ENCODE measurements at regions not wholly inside any gene's neighbourhood (a gene's known extent, or its start where the extent isn't known, plus 50 kb on each side); places are given as distances from the start of the nearest gene placed in this dataset.

- no TSS peak for BruUV-seq (replicated peaks)
- CTCF ChIA-PET (ENCODE audit: low intra/inter-chr PET ratio) = interaction anchor here (0.6 kb wide), 1 partner anchor 1354 kb away, joined by 4 read pairs; no protein-coding TSS in a partner anchor
- FAIRE-seq (no peak), DNase-seq (ENCODE audit: extremely low read depth in 1 of 4, low spot score in 3 of 4) (no peak), ATAC-seq (no peak)
- intact Hi-C loops (cut with micrococcal nuclease) (no loop called here), in situ Hi-C loops (cut with MboI) (no loop called here)
- no peak overlapping the region for H3K4me2 ChIP-seq (ENCODE audit: insufficient read depth, low read length)
- H3K79me2 ChIP-seq (ENCODE audit: control insufficient read depth, insufficient read depth, low read length) = no peaks in the 10 kb centered on the region
- no peaks in the 10 kb centered on the region for H4K20me1 ChIP-seq (replicated peaks; ENCODE audit: control insufficient read depth, insufficient read depth, low read length)
- H3K36me3 ChIP-seq (ENCODE audit: control insufficient read depth, insufficient read depth, low read length) = no peaks in the 10 kb centered on the region
- TF ChIP-seq HDAC6 (IDR thresholded peaks at IDR 0.05; ENCODE audit: low read depth, low read length) (no peak), MGA (IDR thresholded peaks at IDR 0.05) (no peak), HLTF (IDR thresholded peaks at IDR 0.05) (no peak), U2AF1 (optimal IDR thresholded peaks at IDR 0.05; ENCODE audit: low read depth, low read length) (no peak), MAZ (CRISPR knock-in tag; conservative IDR thresholded peaks at IDR 0.05 in 1 of 2, IDR thresholded peaks at IDR 0.05 in 1 of 2) (no peak), ESRRA (IDR thresholded peaks at IDR 0.05; ENCODE audit: borderline replicate concordance, low read depth) (no peak), SMAD2 (IDR thresholded peaks at IDR 0.05; ENCODE audit: low read depth, low read length) (no peak), FOS (IDR thresholded peaks at IDR 0.05; ENCODE audit: extremely low read depth, insufficient read length) (no peak), ZNF695 (CRISPR knock-in tag; IDR thresholded peaks at IDR 0.05) (no peak), CREM (IDR thresholded peaks at IDR 0.05; ENCODE audit: low read depth) (no peak), ZNF655 (CRISPR knock-in tag; IDR thresholded peaks at IDR 0.05) (no peak)
- no peaks in the 10 kb centered on the region for H3K9me1 ChIP-seq (ENCODE audit: control insufficient read depth, insufficient read depth, low read length)
- H3K9ac ChIP-seq (ENCODE audit: insufficient read depth in 1 of 2, low read depth in 2 of 2, low read length in 2 of 2) = no peak overlapping the region
- H3K4me1 ChIP-seq (replicated peaks in 1 of 2; ENCODE audit: control insufficient read depth in 2 of 2, insufficient read depth in 2 of 2, low read length in 2 of 2) = no peaks in the 10 kb centered on the region
- POLR2A ChIA-PET = interaction anchor here (0.6 kb wide), 1 partner anchor 28 kb away, joined by 3 read pairs; no protein-coding TSS in a partner anchor
- H3K27ac ChIP-seq (ENCODE audit: extremely low read depth, low read depth, low read length) = no peak overlapping the region
- no peaks in the 10 kb centered on the region for H3K27me3 ChIP-seq (ENCODE audit: control insufficient read depth in 2 of 2, insufficient read depth in 2 of 2, low read length in 2 of 2)
- 7% methylated on average over 3 of the region's 3 CpGs for WGBS (ENCODE audit: insufficient coverage, low coverage, missing lambda C conversion rate)
- no peak overlapping the region for H3K4me3 ChIP-seq
- H3K9me3 ChIP-seq (replicated peaks; ENCODE audit: control insufficient read depth, insufficient read depth, low read depth, low read length) = no peaks in the 10 kb centered on the region
- H2AFZ ChIP-seq (ENCODE audit: low read depth, low read length) = no peak overlapping the region
These were observed 207.2 kb upstream of the GPRIN3 start for GRCh38 chr4:89514811-89515210.
